OCI-LY3 (cell line): ENCODE measurements at regions not wholly inside any gene's neighbourhood (a gene's known extent, or its start where the extent isn't known, plus 50 kb on each side); places are given as distances from the start of the nearest gene placed in this dataset.

Experiments used
- EZH2phosphoT487 ChIP-seq: fragments of 200-600 bp; shearing (Covaris generic); IDR thresholded peaks from 2 replicates; pipeline ENCODE4 v1.6.1; 2018; ENCODE audit warnings: antibody characterized with exemption, mixed run types, low read depth
- TF ChIP-seq, protein P1 (sequence below): fragments of 200-600, 300-600 bp; sonication (generic); IDR thresholded peaks from 2 replicates; pipeline ENCODE4 v1.5.1; 2014; ENCODE audit warnings: antibody characterized with exemption, low read length, low read depth

GRCh38 chr10:4658777-4659176 lies 167.2 kb upstream of the AKR1E2 start:
- TF ChIP-seq, protein P1, sequence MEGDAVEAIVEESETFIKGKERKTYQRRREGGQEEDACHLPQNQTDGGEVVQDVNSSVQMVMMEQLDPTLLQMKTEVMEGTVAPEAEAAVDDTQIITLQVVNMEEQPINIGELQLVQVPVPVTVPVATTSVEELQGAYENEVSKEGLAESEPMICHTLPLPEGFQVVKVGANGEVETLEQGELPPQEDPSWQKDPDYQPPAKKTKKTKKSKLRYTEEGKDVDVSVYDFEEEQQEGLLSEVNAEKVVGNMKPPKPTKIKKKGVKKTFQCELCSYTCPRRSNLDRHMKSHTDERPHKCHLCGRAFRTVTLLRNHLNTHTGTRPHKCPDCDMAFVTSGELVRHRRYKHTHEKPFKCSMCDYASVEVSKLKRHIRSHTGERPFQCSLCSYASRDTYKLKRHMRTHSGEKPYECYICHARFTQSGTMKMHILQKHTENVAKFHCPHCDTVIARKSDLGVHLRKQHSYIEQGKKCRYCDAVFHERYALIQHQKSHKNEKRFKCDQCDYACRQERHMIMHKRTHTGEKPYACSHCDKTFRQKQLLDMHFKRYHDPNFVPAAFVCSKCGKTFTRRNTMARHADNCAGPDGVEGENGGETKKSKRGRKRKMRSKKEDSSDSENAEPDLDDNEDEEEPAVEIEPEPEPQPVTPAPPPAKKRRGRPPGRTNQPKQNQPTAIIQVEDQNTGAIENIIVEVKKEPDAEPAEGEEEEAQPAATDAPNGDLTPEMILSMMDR: no peak
- no peak for TF ChIP-seq EZH2phosphoT487
